ENCODE measurements at regions not wholly inside any gene's neighbourhood (a gene's known extent, or its start where the extent isn't known, plus 50 kb on each side); places are given as distances from the start of the nearest gene placed in this dataset.

DNA sequence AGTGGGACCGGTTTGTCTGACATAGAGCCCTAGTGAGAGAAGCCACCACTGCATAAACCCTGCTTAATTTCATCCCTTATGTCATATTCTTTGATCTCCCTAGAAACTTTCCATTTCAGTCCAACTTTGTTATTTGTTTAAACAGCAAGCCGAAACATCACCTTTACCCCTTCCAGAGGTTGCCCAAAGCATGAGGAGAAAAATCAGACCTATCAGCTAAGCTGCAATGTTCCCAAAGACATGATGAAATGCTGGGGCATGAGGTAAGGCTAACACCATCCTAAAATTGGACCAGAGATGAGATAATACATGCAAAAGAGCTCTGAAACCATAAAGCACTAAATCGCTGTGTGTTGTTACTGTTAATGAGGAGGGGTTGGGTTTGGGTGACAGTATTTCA lies 447.9 kb upstream of the ACVR2A start:
- no peak for DNase-seq

GRCh38 chr2:147394179-147394790 lies 450.5 kb upstream of the ACVR2A start:
- DNase-seq, result no peak

DNA sequence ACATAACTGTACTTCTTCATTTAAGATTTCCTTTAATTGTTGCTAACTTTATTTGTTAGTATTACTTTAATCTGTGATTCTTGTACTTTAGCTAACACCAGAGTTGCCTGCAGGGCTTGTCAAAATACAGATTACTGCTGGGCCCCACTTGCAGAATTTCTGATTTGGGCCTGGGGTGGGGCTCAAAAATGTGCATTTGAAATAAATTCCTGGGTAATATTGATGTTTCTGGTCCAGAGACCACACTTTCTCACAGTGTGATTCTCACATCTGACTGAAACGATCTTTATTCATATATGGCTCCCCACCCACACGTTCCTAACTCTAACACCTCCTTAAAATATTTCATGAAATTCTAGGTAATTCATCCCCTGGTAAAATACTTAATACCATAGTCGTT lies 452.6 kb upstream of the ACVR2A start:
- no peak for DNase-seq

DNA sequence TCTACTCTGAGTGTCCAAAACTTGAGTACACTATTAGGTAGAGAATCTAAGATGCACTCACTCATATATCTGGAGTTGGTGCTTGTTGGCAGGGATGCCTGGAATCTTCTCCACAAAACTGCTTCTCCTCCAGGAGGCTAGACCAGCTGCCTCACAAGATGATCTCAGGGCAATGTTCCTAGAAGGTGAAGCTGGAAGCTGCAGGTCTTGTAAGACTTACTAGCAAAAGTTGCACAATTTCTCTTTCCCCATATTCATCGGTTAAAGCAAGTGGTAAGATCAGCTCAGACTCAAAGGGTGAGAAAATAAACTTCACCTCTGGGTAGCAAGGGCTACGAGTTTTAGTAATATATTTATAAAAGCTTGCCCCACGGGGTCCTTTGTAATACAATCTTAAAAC lies 454.4 kb upstream of the ACVR2A start:
- DNase-seq, result no peak

DNA sequence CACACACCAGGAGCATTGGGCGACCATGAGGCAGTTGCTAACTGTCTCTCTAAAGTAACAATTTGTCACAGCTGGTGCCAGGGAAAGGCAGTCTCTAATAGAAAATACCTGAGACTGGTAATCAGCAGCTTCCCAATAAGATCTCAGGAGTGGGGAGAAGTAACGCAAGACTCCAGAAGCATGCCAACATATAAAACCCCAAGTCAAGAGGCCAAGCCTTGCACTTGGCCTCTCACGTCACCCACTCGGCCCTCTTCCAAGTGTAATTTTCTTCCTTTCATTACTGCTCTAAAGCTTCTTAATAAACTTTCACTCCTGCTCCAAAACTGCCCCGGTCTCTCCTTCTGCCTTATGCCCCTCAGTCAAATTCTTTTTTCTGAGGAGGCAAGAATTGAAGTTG lies 455.6 kb upstream of the ACVR2A start:
- DNase-seq, result no peak

GRCh38 chr2:147388217-147388616 lies 456.6 kb upstream of the ACVR2A start:
- no peak for DNase-seq

DNA sequence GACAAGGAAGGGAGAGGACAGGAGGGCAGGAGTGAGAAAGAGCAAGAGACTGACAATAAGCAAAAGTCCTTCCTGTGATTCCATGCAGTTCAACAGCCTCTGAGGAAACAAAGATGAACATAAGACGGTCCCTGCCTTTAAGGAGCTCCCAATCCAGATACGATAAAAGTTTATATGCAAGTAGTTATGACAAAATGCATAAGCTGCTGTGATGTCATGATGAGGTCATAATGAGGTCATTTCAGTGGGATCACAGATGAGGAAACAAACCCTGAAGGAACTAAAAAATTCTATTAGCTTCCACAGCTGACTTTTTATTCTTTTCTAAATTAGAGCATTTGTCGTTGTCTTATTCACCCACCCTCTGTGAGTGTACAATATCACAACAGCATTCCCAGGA lies 458.5 kb upstream of the ACVR2A start:
- DNase-seq, result no peak

- DNase-seq, result no peak
Observed at GRCh38 chr2:147385600-147385999, 459.2 kb upstream of the ACVR2A start.

DNA sequence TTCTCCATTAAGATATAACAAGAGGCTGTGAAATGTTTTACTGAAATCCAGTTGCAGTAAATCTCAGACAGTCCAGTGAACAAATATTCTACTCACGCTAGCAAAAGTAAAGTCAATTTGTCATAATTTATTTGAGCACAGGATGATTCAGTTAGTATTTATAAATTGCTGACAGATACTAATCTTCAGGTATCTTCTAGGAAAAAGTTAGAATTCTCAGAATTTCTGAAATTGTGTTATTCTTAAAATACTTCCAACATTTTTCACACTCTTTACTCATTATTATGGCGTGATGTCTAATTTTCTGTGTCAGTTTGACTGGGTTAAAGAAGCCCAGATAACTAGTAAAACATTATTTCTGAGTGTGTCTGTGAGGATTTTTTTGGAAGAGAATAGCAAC lies 460.2 kb upstream of the ACVR2A start:
- DNase-seq, result no peak

- DNase-seq, result no peak
Observed at GRCh38 chr2:147382322-147382948, 462.4 kb upstream of the ACVR2A start.

GRCh38 chr2:147378403-147378802 lies 466.4 kb upstream of the ACVR2A start:
- DNase-seq, result no peak

DNA sequence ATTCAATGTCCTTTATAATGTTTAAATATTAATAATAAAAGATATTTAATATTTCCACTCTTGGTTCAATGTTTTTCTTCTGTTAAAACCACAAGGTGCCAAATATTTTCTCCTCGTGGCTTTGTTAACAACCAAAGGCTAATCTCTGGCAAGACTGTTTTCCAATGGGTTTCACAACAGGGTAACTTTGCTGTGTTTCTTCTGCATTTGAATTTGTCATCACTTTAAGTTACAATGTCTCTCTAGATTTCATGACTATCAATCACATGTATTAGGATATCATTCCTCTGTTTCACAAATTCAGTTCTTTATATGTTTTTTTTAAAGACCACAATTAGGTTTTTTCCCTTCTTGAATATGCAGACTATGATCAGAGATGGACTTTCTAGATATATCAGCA lies 469.8 kb upstream of the ACVR2A start:
- DNase-seq, result no peak

DNA sequence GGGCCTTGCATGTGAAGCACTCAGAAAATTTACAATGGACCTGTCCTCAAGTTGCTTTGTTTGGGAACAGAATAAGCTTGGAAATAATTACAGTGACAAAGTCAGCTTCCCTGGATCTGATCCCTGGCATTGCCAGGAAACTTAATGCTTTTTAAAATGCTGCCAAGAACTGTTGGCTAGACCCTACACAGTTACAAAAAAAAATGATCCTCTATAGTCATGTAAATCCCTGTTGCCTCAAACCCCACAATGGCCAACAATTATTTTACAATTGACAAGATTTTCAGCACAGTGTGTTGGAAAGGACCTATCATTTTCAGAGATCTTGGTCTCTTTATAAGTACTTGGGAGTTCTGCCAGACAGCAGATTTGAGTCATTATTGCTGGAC lies 470.4 kb upstream of the ACVR2A start:
- no peak for DNase-seq

DNA sequence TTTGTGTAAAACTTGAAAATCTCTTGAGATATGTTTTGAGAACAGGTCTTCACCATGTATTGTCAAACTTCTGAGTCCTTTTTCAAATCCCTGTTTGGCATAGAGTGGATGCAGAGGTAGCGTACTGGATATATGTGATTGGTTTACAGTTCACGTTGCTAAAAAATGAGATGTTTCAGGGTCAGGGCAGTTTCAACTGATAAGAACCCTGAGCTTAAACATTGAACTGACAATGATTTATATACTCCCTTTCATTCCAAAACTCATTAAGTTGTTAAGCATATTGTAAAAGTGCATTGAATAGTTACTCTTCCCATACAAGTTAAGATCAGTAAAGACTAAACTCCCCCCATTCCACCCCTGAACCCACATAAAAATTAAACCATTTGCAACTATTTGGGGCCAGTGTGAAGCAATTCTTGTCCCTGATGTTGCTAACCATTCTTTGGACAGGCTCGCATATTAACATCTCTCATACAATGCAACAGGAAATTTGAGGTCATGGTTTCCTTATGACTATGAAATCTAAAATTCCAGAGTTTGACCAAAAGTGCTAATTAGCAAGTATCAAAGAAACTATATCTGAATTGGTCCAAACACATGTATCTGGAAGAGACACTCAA lies 470.9 kb upstream of the ACVR2A start:
- no peak for DNase-seq

GRCh38 chr2:147368306-147368705 lies 476.5 kb upstream of the ACVR2A start:
- DNase-seq, result no peak

- no peak for DNase-seq
Observed at GRCh38 chr2:147366279-147366678, 478.6 kb upstream of the ACVR2A start.

GRCh38 chr2:147365622-147366021 lies 479.2 kb upstream of the ACVR2A start:
- DNase-seq, result no peak

- DNase-seq, result no peak
Observed at GRCh38 chr2:147364597-147364996, 480.2 kb upstream of the ACVR2A start.

DNA sequence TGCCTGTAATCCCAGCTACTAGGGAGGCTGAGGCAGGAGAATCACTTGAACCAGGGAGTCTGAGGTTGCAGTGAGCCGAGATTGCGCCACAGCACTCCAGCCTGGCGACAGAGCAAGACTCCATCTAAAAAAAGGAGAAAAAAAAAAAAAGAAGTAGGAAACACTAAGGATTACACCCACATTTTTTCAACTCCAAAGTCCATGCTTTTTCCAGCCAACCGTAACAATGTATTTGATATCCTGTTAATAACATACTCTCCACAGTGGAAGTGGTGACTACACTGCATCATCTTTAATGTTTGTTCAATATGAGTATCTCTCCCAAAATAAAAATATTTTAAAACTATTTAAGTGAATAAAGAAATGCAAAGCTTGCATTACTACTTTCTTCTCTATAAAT lies 481.6 kb upstream of the ACVR2A start:
- DNase-seq, result no peak

DNA sequence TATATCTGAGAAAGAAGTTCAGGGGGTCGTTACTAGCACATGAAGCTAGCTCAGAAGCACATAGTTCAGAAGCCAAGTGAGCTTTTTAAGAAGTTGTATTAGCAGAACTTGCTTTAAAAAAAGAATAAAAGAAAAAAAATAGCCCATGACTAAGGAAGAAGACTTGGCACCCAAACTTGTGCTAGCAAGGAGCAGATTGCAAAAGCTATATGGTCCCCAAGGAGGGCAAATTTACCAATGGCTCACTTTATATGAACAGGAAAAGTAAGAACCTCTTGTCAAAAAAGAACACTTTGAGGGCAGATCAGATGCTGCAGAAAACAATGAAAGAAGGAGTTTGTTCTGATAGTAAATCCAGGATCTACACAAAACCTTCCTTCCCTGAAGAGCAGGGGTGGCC lies 486.5 kb upstream of the ACVR2A start:
- DNase-seq, result no peak

GRCh38 chr2:147356157-147356556 lies 488.7 kb upstream of the ACVR2A start:
- DNase-seq, result no peak

- DNase-seq, result no peak
Observed at GRCh38 chr2:147355706-147356105, 489.1 kb upstream of the ACVR2A start.

GRCh38 chr2:147353072-147353381 lies 491.8 kb upstream of the ACVR2A start:
- no peak for DNase-seq

- no peak for DNase-seq
Observed at GRCh38 chr2:147352264-147353071, 492.4 kb upstream of the ACVR2A start.

Measured in hematopoietic multipotent progenitor cell treated with erythropoietin and hydrocortisone succinate and interleukin-3 and kit ligand, for 6 days (in vitro differentiated cells).